Cardiac fibroblast (primary cell): ENCODE measurements at regions not wholly inside any gene's neighbourhood (a gene's known extent, or its start where the extent isn't known, plus 50 kb on each side); places are given as distances from the start of the nearest gene placed in this dataset.

Source experiments
- DNase-seq, 2 donors: peaks; one replicate each; pipeline versions ENCODE4 v3.0.0 to v3.0.0-alpha.2; 2010; ENCODE audit warnings: low read depth in 2 of 2
- H3K4me3 ChIP-seq, 2 donors: replicated peaks in 1 of 2; 1 replicate in 1 of 2; 2 replicates in 1 of 2; pipeline ENCODE4 v1.5.1; 2011; ENCODE audit warnings: low read depth in 2 of 2, low read length in 2 of 2, mild to moderate bottlenecking in 2 of 2, moderate library complexity in 1 of 2
- TF ChIP-seq, protein P1 (sequence below): IDR thresholded peaks from one replicate; pipeline ENCODE4 v1.5.1; 2011; ENCODE audit warnings: low read depth, mild to moderate bottlenecking, low read length, inconsistent platforms

DNA sequence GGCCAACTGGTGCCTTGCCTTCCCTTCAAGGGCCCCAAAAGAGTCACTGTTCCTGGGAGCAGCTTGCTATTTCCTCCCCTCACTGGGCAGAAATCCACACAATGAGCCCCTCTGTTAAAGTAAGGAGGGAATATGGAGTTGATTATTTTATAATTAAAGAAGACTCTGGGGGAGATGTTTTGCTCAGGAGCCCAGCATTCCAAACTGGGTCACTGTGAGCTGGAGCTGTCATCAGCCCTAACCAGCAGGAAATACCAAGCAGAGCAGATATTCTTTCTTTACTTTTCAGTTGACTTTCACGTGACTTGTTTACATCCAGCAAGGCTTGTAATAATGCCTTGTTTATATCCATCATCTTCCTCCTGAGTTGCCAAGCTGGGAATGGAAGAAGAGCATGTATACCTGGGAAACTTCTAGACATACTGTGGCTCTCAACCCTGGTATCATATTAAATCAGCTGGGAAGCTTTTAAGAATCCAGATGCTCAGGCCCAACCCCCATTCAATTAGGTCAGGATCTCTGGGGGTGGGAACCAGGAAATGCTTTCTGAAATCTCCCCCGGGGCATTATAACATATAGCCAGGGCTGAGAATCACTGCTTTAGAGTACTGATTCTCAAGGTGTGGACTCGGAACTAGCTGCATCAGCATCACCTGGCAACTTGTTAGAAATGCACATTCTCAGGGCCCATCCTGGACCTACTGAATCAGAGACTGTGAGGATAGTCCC, 175.6 kb upstream of the MYLIP start:
- TF ChIP-seq, protein P1, sequence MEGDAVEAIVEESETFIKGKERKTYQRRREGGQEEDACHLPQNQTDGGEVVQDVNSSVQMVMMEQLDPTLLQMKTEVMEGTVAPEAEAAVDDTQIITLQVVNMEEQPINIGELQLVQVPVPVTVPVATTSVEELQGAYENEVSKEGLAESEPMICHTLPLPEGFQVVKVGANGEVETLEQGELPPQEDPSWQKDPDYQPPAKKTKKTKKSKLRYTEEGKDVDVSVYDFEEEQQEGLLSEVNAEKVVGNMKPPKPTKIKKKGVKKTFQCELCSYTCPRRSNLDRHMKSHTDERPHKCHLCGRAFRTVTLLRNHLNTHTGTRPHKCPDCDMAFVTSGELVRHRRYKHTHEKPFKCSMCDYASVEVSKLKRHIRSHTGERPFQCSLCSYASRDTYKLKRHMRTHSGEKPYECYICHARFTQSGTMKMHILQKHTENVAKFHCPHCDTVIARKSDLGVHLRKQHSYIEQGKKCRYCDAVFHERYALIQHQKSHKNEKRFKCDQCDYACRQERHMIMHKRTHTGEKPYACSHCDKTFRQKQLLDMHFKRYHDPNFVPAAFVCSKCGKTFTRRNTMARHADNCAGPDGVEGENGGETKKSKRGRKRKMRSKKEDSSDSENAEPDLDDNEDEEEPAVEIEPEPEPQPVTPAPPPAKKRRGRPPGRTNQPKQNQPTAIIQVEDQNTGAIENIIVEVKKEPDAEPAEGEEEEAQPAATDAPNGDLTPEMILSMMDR = no peak
- DNase-seq = peak; percentile 10 to 89
- H3K4me3 ChIP-seq = no peak overlapping the region

DNA sequence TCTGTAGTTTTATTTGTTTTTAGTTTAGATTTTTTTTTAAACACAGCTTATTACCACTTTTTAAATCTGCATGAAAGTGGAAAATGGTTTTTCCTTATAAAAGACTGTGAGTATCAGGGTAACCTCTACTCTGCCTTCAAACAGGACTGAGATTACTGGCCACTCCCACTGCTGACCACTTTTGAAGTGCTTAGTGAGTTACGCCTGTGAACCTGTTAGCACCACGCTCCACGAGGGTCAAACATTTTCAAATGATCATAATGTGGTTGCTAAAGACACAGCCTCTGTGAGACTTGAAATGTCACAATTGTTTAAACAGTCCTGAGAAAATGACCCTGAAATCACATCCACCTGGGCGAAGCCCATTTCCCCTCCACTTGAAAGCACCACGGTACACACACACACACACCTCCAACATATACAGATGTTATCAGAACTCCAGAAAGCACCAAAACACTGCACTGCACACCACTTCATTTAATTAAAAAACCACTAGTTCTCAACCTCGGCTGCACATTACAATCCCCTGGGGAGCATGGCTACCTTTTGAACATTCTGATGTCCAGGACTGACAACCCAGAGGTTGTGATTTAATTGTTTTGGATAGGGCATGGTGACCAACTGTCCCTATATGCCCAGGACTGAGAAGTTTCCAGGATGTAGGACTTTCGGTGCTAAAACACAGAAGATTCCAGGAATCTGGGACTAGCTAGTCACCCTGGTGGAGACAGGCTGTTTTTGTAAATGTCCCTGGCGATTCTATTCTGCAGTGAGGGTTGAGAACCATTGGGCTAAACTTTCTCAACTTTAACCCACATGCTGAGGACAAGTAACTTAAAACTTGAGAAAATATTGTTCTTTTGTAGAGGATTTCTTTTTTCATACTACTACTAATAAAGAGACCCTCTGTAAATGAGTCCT, 176.4 kb upstream of the MYLIP start:
- TF ChIP-seq, protein P1 = no peak
- no peak for DNase-seq
- H3K4me3 ChIP-seq = no peak overlapping the region

DNA sequence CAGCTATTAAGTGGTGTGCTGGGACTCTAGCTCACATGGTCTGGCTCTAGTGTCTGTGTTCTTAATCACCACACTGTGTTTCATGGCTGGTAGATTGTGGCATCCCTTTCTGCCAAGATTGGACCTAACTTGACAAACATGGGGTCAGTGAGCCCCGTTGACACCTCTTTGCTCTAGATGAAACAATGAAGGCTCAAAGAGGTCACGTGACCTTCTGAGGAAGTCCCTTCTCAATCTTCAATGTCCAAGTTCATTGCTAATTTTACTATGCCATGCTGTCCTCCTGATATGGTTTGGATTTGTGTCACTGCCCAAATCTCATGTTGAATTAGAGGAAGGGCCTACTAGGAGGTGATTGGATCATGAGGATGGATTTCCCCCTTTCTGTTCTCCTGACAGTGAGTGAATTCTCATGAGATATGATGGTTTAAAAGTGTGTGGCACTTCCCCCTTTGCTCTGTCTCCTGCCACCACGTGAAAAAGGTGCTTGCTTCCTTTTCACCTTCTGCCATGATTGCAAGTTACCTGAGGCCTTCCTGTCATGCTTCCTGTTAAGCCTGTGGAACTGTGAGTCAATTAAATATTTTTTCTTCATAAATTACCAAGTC, 177.8 kb upstream of the MYLIP start:
- H3K4me3 ChIP-seq = no peak overlapping the region
- TF ChIP-seq, protein P1 = no peak
- no peak for DNase-seq

DNA sequence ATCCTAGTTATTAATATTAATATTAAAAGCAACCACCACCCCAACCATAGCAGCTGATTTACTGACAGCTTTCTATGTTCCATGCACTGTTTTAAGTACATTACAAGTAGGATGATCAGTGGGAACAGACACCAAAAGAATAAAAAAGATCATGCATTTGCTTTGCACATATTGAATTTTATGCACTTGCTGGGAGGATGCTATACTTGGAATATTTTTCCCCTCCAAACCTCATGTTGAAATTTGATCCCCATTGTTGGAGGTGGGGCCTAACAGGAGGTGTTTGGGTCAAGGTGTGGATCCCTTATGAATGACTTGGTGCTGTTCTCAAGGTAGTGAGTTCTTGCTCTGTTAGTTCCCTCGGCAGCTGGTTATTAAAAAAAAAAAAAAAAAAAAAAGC, 178.9 kb upstream of the MYLIP start:
- DNase-seq = no peak
- no peak overlapping the region for H3K4me3 ChIP-seq
- TF ChIP-seq, protein P1 = no peak

DNA sequence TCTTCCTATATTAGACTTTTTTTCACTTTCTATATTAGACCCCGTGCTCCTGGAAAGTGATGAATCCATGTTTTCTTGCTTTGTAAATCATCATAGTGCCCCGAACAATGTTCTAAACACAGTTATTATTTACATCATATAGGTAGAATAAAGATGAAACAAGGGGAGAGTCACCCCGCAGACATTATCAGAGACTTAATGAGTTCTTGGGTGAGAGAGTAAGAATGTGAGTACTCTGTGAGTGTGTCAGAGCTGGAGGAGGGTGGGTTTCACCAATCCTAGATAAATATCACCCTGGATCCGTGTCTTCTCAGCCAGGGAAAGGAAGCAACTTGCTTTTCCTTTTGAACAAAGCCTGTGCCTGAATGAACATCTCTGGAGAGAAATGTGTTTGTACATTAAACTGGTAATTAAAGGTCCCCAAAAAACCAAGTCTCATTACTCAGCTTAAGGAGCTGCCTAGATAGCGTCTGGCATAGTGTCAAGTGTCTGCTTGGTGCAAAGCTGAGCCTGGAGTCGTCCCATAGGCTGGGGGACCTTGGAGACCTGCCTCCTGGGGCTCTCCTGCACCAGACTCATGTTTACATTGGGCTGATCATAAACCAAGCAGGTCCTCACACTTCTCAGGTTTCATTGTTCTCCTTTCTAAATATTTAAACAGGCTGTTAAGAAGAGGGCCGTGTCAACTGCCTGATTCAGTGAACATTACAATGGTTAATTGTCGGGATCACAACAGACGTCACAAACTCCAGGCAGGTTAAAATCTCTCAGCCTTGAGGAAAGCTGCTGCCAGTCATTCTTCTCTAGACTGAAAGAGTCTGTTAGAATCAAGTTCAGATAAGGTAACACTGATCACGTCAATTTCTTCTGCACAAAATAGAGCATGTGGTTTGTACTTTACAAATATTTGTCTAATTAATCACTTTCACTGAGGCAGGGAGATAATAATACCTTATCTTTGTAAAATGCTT, 179.7 kb upstream of the MYLIP start:
- DNase-seq = peak in 1 of 2 donors; percentile 41
- TF ChIP-seq, protein P1 = no peak
- no peak overlapping the region for H3K4me3 ChIP-seq

DNA sequence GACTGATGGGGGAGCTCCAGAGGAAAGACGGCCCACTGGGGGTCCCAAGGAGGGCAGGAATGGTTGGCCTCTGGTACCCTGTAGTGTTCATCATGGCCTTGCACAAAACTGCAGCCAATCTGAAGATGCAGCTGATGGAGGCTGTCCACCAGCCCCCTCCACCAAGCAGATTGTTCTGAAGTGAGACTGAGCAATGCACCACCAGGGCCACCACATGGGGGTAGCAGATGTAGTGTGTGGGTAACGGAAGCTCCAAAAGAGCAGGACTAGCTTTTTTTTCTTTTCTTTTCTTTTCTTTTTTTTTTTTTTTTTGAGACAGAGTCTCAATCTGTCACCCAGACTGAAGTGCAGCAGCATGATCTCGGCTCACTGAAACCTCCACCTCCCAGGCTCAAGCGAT, 181.0 kb upstream of the MYLIP start:
- TF ChIP-seq, protein P1 = no peak
- H3K4me3 ChIP-seq = no peak overlapping the region
- DNase-seq = no peak
